HG03378 (cell line): ENCODE measurements at regions not wholly inside any gene's neighbourhood (a gene's known extent, or its start where the extent isn't known, plus 50 kb on each side); places are given as distances from the start of the nearest gene placed in this dataset.

Experiments used
- ATAC-seq: cut with Tn5 transposase; IDR thresholded peaks from one replicate; pipeline ENCODE4 v1.9.1; 2021; ENCODE audit warnings: mild to moderate bottlenecking, moderate library complexity; ENCODE audit not compliant: unreplicated experiment

- ATAC-seq: no peak
Measured at GRCh38 chr6:40946738-40947301, 92.2 kb downstream of the UNC5CL start.

- ATAC-seq: no peak
Measured at GRCh38 chr6:40937491-40937890, 101.5 kb downstream of the UNC5CL start.

GRCh38 chr6:40936818-40937251, 102.2 kb downstream of the UNC5CL start:
- no peak for ATAC-seq

GRCh38 chr6:40933864-40934263, 105.2 kb downstream of the UNC5CL start:
- no peak for ATAC-seq

GRCh38 chr6:40932953-40933352, 106.1 kb downstream of the UNC5CL start:
- no peak for ATAC-seq

GRCh38 chr6:40932366-40932765, 106.7 kb downstream of the UNC5CL start:
- no peak for ATAC-seq

- ATAC-seq: no peak
Measured at GRCh38 chr6:40931931-40932330, 107.1 kb downstream of the UNC5CL start.

GRCh38 chr6:40930555-40930954, 108.5 kb downstream of the UNC5CL start:
- no peak for ATAC-seq

GRCh38 chr6:40930045-40930444, 109.0 kb downstream of the UNC5CL start:
- no peak for ATAC-seq

GRCh38 chr6:40929176-40929575, 109.8 kb downstream of the UNC5CL start:
- ATAC-seq: no peak

- no peak for ATAC-seq
Measured at GRCh38 chr6:40928763-40929162, 110.3 kb downstream of the UNC5CL start.

- no peak for ATAC-seq
Measured at GRCh38 chr6:40928307-40928706, 110.7 kb downstream of the UNC5CL start.

GRCh38 chr6:40925341-40925740, 113.7 kb downstream of the UNC5CL start:
- ATAC-seq: no peak

- ATAC-seq: no peak
Measured at GRCh38 chr6:40924839-40925238, 114.2 kb downstream of the UNC5CL start.

GRCh38 chr6:40923880-40924279, 115.1 kb downstream of the UNC5CL start:
- no peak for ATAC-seq

GRCh38 chr6:40923326-40923725, 115.7 kb downstream of the UNC5CL start:
- ATAC-seq: no peak

GRCh38 chr6:40922281-40922680, 116.7 kb downstream of the UNC5CL start:
- ATAC-seq: no peak

GRCh38 chr6:40918040-40918651, 120.9 kb downstream of the UNC5CL start:
- no peak for ATAC-seq

- no peak for ATAC-seq
Measured at GRCh38 chr6:40917603-40918002, 121.4 kb downstream of the UNC5CL start.

- no peak for ATAC-seq
Measured at GRCh38 chr6:40916845-40917244, 122.2 kb downstream of the UNC5CL start.

GRCh38 chr6:40915165-40915564, 123.9 kb downstream of the UNC5CL start:
- ATAC-seq: no peak

- no peak for ATAC-seq
Measured at GRCh38 chr6:40914005-40914404, 125.0 kb downstream of the UNC5CL start.
